ENCODE measurements at regions not wholly inside any gene's neighbourhood (a gene's known extent, or its start where the extent isn't known, plus 50 kb on each side); places are given as distances from the start of the nearest gene placed in this dataset.

DNA sequence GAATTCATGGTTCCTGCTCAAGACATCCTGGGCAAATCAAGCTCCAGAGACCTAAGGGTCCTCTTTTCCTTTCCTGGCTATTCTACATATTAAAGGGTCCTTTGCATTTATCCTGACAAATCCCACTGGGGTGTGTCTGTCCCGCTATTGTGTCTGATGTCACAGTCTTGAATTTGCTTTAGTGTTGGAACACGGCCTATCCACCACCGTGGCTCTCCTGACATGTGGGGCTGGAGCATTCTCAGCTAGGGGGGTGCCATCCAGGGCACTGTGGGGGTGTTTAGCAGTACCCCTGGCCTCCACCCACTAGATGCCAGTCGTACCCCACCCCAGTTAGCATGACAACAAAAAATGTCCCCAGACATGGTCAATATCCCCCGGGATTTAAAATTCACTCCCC lies 92.9 kb downstream of the IRF8 start:
- Histone ChIP-seq H3K27me3 (replicated peaks; ENCODE audit: insufficient read depth, low read length) (peaks cover 76% of the 10 kb centered on the region), H2AFZ (ENCODE audit: low read length) (no peak overlapping the region), H3K79me2 (ENCODE audit: low read length) (no peaks in the 10 kb centered on the region), H3K4me3 (ENCODE audit: low read length) (no peak overlapping the region), H3F3A (ENCODE audit: insufficient read depth, low read length) (no peaks in the 10 kb centered on the region), H3K9me2 (replicated peaks; ENCODE audit: insufficient read depth, low read length) (no peaks in the 10 kb centered on the region), H3K4me1 (ENCODE audit: low read length) (no peaks in the 10 kb centered on the region), H4K20me1 (ENCODE audit: insufficient read depth, low read length) (no peaks in the 10 kb centered on the region), H3K4me2 (ENCODE audit: low read depth, low read length) (no peak overlapping the region), H3K9ac (ENCODE audit: low read length) (no peak overlapping the region), H3K9me3 (replicated peaks; ENCODE audit: insufficient read depth, low read length) (no peaks in the 10 kb centered on the region), H3K36me3 (replicated peaks; ENCODE audit: insufficient read depth, low read length) (no peaks in the 10 kb centered on the region), H3K27ac (ENCODE audit: low read length) (no peak overlapping the region)
- DNase-seq: no peak
- TF ChIP-seq, protein P1, sequence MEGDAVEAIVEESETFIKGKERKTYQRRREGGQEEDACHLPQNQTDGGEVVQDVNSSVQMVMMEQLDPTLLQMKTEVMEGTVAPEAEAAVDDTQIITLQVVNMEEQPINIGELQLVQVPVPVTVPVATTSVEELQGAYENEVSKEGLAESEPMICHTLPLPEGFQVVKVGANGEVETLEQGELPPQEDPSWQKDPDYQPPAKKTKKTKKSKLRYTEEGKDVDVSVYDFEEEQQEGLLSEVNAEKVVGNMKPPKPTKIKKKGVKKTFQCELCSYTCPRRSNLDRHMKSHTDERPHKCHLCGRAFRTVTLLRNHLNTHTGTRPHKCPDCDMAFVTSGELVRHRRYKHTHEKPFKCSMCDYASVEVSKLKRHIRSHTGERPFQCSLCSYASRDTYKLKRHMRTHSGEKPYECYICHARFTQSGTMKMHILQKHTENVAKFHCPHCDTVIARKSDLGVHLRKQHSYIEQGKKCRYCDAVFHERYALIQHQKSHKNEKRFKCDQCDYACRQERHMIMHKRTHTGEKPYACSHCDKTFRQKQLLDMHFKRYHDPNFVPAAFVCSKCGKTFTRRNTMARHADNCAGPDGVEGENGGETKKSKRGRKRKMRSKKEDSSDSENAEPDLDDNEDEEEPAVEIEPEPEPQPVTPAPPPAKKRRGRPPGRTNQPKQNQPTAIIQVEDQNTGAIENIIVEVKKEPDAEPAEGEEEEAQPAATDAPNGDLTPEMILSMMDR (IDR thresholded peaks at IDR 0.05; ENCODE audit: low read length): no peak
- TF ChIP-seq EZH2 (optimal IDR thresholded peaks at IDR 0.05; ENCODE audit: low read depth, low read length): no peak
- no peak for TF ChIP-seq EZH2phosphoT487 (IDR thresholded peaks at IDR 0.05; ENCODE audit: low read length)

- H3K4me2 ChIP-seq (ENCODE audit: low read depth, low read length): no peak overlapping the region
- no peaks in the 10 kb centered on the region for H3K79me2 ChIP-seq (ENCODE audit: low read length)
- H3K9me2 ChIP-seq (replicated peaks; ENCODE audit: insufficient read depth, low read length): no peaks in the 10 kb centered on the region
- no peaks in the 10 kb centered on the region for H3K36me3 ChIP-seq (replicated peaks; ENCODE audit: insufficient read depth, low read length)
- no peak for DNase-seq
- H3K27me3 ChIP-seq (replicated peaks; ENCODE audit: insufficient read depth, low read length): peaks cover 81% of the 10 kb centered on the region
- H3K4me1 ChIP-seq (ENCODE audit: low read length): no peaks in the 10 kb centered on the region
- no peak overlapping the region for H2AFZ ChIP-seq (ENCODE audit: low read length)
- no peak overlapping the region for H3K27ac ChIP-seq (ENCODE audit: low read length)
- H4K20me1 ChIP-seq (ENCODE audit: insufficient read depth, low read length): no peaks in the 10 kb centered on the region
- TF ChIP-seq EZH2 (optimal IDR thresholded peaks at IDR 0.05; ENCODE audit: low read depth, low read length): no peak
- no peaks in the 10 kb centered on the region for H3K9me3 ChIP-seq (replicated peaks; ENCODE audit: insufficient read depth, low read length)
- H3K9ac ChIP-seq (ENCODE audit: low read length): no peak overlapping the region
- H3F3A ChIP-seq (ENCODE audit: insufficient read depth, low read length): no peaks in the 10 kb centered on the region
- no peak overlapping the region for H3K4me3 ChIP-seq (ENCODE audit: low read length)
Measured at GRCh38 chr16:85992359-85992758, 93.4 kb downstream of the IRF8 start.

- Histone ChIP-seq H3F3A (ENCODE audit: insufficient read depth, low read length) (no peaks in the 10 kb centered on the region), H3K9me2 (replicated peaks; ENCODE audit: insufficient read depth, low read length) (no peaks in the 10 kb centered on the region), H3K4me2 (ENCODE audit: low read depth, low read length) (no peak overlapping the region), H3K79me2 (ENCODE audit: low read length) (no peaks in the 10 kb centered on the region), H3K4me1 (ENCODE audit: low read length) (no peaks in the 10 kb centered on the region), H3K9ac (ENCODE audit: low read length) (no peak overlapping the region), H3K27ac (ENCODE audit: low read length) (no peak overlapping the region), H3K9me3 (replicated peaks; ENCODE audit: insufficient read depth, low read length) (no peaks in the 10 kb centered on the region), H3K36me3 (replicated peaks; ENCODE audit: insufficient read depth, low read length) (no peaks in the 10 kb centered on the region), H2AFZ (ENCODE audit: low read length) (no peak overlapping the region), H4K20me1 (ENCODE audit: insufficient read depth, low read length) (no peaks in the 10 kb centered on the region), H3K4me3 (ENCODE audit: low read length) (no peak overlapping the region), H3K27me3 (replicated peaks; ENCODE audit: insufficient read depth, low read length) (peaks cover 85% of the 10 kb centered on the region)
- no peak for DNase-seq
- TF ChIP-seq EZH2phosphoT487 (IDR thresholded peaks at IDR 0.05; ENCODE audit: low read length) (no peak), EZH2 (optimal IDR thresholded peaks at IDR 0.05; ENCODE audit: low read depth, low read length) (no peak)
- TF ChIP-seq, protein P1 (IDR thresholded peaks at IDR 0.05; ENCODE audit: low read length): no peak
Measured at GRCh38 chr16:85992779-85993178, 93.8 kb downstream of the IRF8 start.

GRCh38 chr16:85994492-85995490 lies 95.8 kb downstream of the IRF8 start:
- peaks cover 96% of the 10 kb centered on the region for H3K27me3 ChIP-seq (replicated peaks; ENCODE audit: insufficient read depth, low read length)
- no peaks in the 10 kb centered on the region for H3K79me2 ChIP-seq (ENCODE audit: low read length)
- no peaks in the 10 kb centered on the region for H3K9me2 ChIP-seq (replicated peaks; ENCODE audit: insufficient read depth, low read length)
- H4K20me1 ChIP-seq (ENCODE audit: insufficient read depth, low read length): no peaks in the 10 kb centered on the region
- no peaks in the 10 kb centered on the region for H3F3A ChIP-seq (ENCODE audit: insufficient read depth, low read length)
- TF ChIP-seq EZH2phosphoT487 (IDR thresholded peaks at IDR 0.05; ENCODE audit: low read length) (no peak), EZH2 (optimal IDR thresholded peaks at IDR 0.05; ENCODE audit: low read depth, low read length) (no peak)
- TF ChIP-seq, protein P1 (IDR thresholded peaks at IDR 0.05; ENCODE audit: low read length): no peak
- no peaks in the 10 kb centered on the region for H3K36me3 ChIP-seq (replicated peaks; ENCODE audit: insufficient read depth, low read length)
- H2AFZ ChIP-seq (ENCODE audit: low read length): no peak overlapping the region
- H3K9me3 ChIP-seq (replicated peaks; ENCODE audit: insufficient read depth, low read length): no peaks in the 10 kb centered on the region
- H3K4me1 ChIP-seq (ENCODE audit: low read length): no peaks in the 10 kb centered on the region
- no peak for DNase-seq
- H3K9ac ChIP-seq (ENCODE audit: low read length): no peak overlapping the region
- H3K4me2 ChIP-seq (ENCODE audit: low read depth, low read length): no peak overlapping the region
- H3K27ac ChIP-seq (ENCODE audit: low read length): no peak overlapping the region
- H3K4me3 ChIP-seq (ENCODE audit: low read length): no peak overlapping the region
